ENCODE measurements at regions not wholly inside any gene's neighbourhood (a gene's known extent, or its start where the extent isn't known, plus 50 kb on each side); places are given as distances from the start of the nearest gene placed in this dataset.

DNA sequence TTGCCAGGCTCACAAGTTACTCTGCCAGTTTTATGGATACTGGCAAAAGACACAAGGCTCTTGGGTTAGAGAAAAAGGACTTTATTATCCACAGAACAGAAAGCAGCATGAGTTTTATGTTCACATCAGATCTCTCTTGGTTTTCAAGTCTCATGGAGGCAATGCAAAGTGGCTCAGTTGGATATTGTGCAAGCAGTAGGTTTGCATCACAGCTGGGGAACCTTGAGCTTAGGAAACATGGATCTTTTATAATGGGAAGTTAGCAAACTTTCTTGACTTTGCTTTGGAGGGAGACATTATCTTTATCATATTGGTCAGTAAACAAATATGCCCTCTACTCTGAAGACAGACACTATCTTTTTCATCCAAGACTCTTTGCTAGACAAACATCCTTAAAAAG, 109.2 kb upstream of the GRPR start:
- Mint-ChIP-seq H3K27ac (no peak overlapping the region), H3K4me1 (no peaks in the 10 kb centered on the region), H3K36me3 (no peaks in the 10 kb centered on the region), H3K4me3 (no peak overlapping the region), H3K27me3 (no peaks in the 10 kb centered on the region), H3K9me3 (no peaks in the 10 kb centered on the region)
- no peak for ATAC-seq (ENCODE audit: low read depth)
- no peak for DNase-seq (ENCODE audit: low spot score in 2 of 2)

DNA sequence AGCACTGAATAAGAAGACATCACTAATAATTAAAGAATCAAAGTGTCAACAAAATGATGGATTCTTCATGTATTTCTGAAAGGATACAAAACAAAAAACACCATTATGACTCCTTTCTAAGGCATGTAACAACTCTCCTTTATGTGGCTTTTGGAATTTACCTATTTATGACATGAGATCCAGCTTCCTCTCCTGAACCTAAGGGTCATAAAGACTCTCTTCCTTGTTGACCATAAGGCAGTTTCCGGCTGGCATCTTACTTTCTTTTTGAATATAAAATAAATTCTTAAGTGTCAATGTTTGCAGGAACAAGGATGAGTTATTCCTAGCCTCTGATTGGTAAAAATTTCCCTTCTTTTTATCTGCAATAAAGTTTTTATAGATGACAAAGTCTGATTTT, 111.1 kb upstream of the GRPR start:
- Mint-ChIP-seq H3K27ac (no peak overlapping the region), H3K4me1 (no peaks in the 10 kb centered on the region), H3K27me3 (no peaks in the 10 kb centered on the region), H3K36me3 (no peaks in the 10 kb centered on the region), H3K9me3 (no peaks in the 10 kb centered on the region), H3K4me3 (no peak overlapping the region)
- no peak for DNase-seq (ENCODE audit: low spot score in 2 of 2)
- no peak for ATAC-seq (ENCODE audit: low read depth)

DNA sequence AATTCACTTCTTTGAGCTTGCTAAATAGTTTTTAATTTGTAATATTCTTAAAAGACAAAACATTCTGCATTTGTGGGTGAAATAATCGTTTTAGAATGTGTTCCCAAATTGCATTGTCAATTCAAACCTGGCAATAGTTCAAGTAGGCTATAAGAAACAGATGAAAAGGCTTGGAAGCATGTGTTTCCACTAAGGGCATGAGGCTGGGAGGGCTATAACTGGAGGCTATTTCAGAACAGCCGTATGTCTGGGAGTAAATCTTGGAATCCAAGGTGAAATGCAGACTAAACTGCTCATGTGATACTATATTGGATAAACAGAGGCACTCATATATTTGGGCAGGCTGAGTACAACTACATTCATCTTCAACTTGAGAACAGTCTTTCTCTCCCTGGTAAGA, 117.4 kb upstream of the GRPR start:
- Mint-ChIP-seq H3K36me3 (no peaks in the 10 kb centered on the region), H3K4me1 (no peaks in the 10 kb centered on the region), H3K27me3 (no peaks in the 10 kb centered on the region), H3K4me3 (no peak overlapping the region), H3K9me3 (no peaks in the 10 kb centered on the region), H3K27ac (no peak overlapping the region)
- ATAC-seq (ENCODE audit: low read depth) (no peak), DNase-seq (ENCODE audit: low spot score in 2 of 2) (no peak)

DNA sequence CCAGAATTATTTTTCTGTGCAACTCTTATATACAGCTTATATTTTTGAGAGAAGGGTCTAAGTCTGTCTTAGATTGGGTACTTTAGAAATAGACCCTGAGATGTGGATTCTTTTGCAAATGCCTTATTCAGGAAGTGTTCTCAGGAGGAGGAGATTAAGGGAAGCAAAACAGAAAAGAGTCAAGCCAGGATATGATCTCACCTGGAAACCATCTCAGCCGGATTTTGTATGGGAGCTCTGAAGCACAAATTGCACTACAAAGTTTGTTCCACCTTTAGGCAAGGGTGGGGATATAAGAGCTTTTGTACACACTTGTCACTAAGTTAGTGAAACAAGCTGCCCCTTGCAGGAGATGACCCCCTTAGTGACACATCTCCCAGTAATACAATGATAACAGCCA, 121.2 kb upstream of the GRPR start:
- DNase-seq (ENCODE audit: low spot score in 2 of 2) (no peak), ATAC-seq (ENCODE audit: low read depth) (no peak)

DNA sequence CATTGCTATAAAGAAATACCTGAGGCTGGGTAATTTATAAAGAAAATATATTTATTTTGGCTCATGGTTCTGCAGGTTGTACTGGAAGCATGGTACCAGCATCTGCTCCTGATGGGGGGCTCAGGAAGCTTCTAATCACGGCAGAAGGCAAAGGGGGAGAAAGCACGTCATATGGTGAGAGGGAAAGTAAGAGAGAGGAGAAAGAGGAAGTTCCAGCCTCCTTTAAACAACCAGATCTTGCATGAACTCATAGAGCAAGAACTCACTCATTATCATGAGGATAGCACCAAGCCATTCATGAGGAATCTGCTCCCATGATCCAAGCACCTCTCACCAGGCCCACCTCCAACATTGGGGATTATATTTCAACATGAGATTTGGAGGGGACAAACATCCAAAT, 125.0 kb upstream of the GRPR start:
- Mint-ChIP-seq H3K9me3 (no peaks in the 10 kb centered on the region), H3K4me1 (peaks cover 6% of the 10 kb centered on the region), H3K27me3 (no peaks in the 10 kb centered on the region), H3K36me3 (no peaks in the 10 kb centered on the region), H3K27ac (no peak overlapping the region), H3K4me3 (peak overlapping the region; percentile 50)
- ATAC-seq (ENCODE audit: low read depth) = peak; percentile 53
- no peak for DNase-seq (ENCODE audit: low spot score in 2 of 2)

More for the DNA sequence above, 121.2 kb upstream of the GRPR start:
- Mint-ChIP-seq H3K4me3 (no peak overlapping the region), H3K27ac (no peak overlapping the region), H3K36me3 (no peaks in the 10 kb centered on the region), H3K4me1 (peaks cover 6% of the 10 kb centered on the region), H3K27me3 (no peaks in the 10 kb centered on the region), H3K9me3 (no peaks in the 10 kb centered on the region)

DNA sequence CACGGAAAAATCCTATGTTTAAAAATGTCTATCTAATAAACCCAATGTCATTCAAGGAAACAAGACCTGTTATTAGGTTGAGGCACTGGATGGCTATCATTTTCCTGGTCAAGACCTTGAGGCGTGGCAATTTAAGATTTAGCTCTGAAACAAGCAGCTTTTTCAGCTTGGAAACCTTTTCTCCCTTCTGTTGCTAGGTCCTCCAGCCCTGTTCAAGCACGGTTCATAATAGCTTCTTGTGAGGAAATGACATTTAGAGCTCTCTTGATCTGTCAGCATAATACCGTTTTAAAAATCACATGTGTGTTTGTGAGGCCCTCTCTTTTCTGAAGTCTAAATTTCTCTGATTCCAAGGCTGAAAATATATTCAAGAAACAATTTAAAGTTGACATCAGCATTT, 133.6 kb upstream of the GRPR start:
- peaks cover 14% of the 10 kb centered on the region for H3K4me1 Mint-ChIP-seq
- peaks cover 2% of the 10 kb centered on the region for H3K36me3 Mint-ChIP-seq
- H3K27ac Mint-ChIP-seq = no peak overlapping the region
- no peaks in the 10 kb centered on the region for H3K9me3 Mint-ChIP-seq
- no peaks in the 10 kb centered on the region for H3K27me3 Mint-ChIP-seq
- ATAC-seq (ENCODE audit: low read depth) (no peak), DNase-seq (ENCODE audit: low spot score in 2 of 2) (no peak)
- H3K4me3 Mint-ChIP-seq = no peak overlapping the region

DNA sequence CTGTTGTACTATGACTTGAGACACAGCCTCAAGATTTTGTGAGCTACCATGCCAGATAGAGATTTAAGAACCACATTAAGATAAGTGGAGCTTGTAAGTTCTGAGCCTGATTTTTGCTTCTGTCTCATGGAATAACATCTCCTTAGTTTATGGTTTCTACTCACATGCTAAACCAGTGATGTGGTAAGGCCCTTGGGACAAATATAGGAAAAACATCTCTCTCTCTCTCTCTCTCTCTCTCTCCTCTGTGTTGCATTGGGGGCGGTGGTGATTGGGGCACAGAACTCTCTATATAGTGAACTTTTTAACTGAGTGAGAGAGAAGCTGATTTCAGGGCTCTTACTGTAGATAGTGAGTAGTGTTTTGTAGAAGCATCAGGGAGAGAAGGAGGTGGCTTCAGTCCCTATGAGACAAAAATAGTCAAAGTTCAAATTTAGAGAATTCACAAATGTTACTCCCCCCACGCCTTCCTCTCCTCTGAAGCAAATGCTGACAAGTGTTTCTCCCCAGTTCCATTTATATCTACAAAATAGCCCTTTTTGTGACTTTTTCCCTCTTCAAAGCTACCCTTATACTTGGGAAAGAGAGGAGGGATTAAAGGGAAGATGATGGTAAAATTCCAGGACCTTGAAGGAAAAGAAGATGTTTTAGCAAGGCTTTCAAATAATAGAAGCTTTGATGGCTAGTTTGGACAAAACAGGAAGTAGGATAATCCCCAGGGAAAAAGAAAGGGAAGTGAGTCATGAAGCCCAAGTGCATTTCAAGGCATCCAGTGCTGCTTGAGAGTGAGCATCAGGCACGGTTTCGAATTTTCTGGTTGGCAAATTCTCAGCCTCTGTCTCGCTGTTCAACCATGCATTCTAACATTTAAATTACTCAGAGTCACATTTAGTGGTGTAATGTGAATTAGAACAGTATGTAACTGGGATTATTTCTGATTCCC, 134.3 kb upstream of the AP1S2 start:
- no peaks in the 10 kb centered on the region for H3K27me3 Mint-ChIP-seq
- peak; percentile 46 for ATAC-seq (ENCODE audit: low read depth)

DNA sequence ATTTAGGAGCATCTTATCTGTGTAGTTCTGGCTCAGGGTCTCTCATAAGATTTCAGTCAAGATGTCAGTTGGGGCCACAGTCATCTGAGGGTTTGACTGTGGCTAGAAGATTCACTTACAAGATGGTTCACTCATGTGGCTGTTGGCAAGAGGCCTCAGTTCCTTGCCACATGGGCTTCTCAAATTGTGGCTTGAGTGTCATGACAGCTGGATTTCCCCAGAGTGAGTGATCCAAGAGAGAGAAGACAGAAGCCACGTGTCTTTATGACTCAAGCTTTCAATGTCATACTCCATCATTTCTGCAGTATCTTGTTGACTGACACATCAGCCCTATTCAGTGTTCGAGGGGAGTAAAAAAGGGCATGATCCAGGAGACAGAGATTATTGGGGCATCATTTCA, 131.3 kb upstream of the AP1S2 start:
- Mint-ChIP-seq H3K36me3 (peaks cover 2% of the 10 kb centered on the region), H3K27ac (peak overlapping the region; percentile 17), H3K4me3 (no peak overlapping the region), H3K4me1 (peaks cover 14% of the 10 kb centered on the region), H3K9me3 (no peaks in the 10 kb centered on the region), H3K27me3 (no peaks in the 10 kb centered on the region)
- ATAC-seq (ENCODE audit: low read depth) = no peak
- DNase-seq (ENCODE audit: low spot score in 2 of 2) = no peak

More for the DNA sequence above, 134.3 kb upstream of the AP1S2 start:
- Mint-ChIP-seq H3K27ac (peak overlapping the region; percentile 67), H3K4me3 (no peak overlapping the region), H3K4me1 (peaks cover 14% of the 10 kb centered on the region), H3K9me3 (no peaks in the 10 kb centered on the region), H3K36me3 (peaks cover 2% of the 10 kb centered on the region)
- DNase-seq (ENCODE audit: low spot score in 2 of 2) = no peak

DNA sequence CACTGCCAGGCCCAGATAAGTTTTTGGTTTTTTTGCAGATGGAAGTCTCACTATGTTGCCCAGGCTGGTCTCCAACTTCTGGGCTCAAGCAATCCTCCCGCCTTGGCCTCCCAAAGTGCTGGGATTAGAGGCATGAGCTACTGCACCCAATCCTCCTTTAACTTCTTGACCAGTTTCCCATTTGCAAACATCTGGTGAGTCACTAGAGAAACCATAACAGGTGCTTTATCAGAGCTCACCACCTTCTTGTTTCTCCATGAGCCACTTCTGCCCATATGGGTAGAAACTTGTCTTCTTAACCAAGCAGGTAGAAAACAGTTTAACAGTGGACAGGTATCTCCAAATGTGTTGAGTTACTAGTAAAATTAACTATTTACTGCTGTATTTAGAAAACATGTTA, 128.4 kb upstream of the AP1S2 start:
- no peaks in the 10 kb centered on the region for H3K27me3 Mint-ChIP-seq
- H3K4me1 Mint-ChIP-seq = peaks cover 3% of the 10 kb centered on the region
- no peaks in the 10 kb centered on the region for H3K9me3 Mint-ChIP-seq
- no peak overlapping the region for H3K27ac Mint-ChIP-seq
- ATAC-seq (ENCODE audit: low read depth) = no peak
- no peak for DNase-seq (ENCODE audit: low spot score in 2 of 2)
- no peak overlapping the region for H3K4me3 Mint-ChIP-seq
- peaks cover 2% of the 10 kb centered on the region for H3K36me3 Mint-ChIP-seq

DNA sequence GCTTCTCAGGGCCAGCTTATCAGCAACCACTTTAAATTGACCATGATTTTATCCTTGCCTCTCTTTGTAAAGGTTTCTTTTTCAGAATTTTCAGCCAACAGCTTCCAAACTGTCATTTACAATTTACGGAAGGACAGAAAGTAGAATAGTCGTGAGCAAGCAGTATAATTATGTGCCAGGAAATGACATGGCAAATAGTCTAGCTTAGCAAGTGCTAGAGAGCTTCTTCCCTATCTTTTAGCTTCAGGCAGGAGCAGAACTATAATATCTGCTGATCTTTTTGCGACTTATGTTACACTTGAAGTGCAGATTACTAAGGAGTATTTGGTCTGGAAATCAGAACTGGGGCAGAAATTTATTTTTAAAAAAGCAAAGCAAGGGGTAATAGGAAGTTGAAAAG, 123.0 kb upstream of the AP1S2 start:
- no peak overlapping the region for H3K4me3 Mint-ChIP-seq
- H3K27me3 Mint-ChIP-seq = no peaks in the 10 kb centered on the region
- no peak for ATAC-seq (ENCODE audit: low read depth)
- H3K9me3 Mint-ChIP-seq = no peaks in the 10 kb centered on the region
- no peak for DNase-seq (ENCODE audit: low spot score in 2 of 2)
- no peak overlapping the region for H3K27ac Mint-ChIP-seq
- H3K4me1 Mint-ChIP-seq = peaks cover 15% of the 10 kb centered on the region
- H3K36me3 Mint-ChIP-seq = no peaks in the 10 kb centered on the region

DNA sequence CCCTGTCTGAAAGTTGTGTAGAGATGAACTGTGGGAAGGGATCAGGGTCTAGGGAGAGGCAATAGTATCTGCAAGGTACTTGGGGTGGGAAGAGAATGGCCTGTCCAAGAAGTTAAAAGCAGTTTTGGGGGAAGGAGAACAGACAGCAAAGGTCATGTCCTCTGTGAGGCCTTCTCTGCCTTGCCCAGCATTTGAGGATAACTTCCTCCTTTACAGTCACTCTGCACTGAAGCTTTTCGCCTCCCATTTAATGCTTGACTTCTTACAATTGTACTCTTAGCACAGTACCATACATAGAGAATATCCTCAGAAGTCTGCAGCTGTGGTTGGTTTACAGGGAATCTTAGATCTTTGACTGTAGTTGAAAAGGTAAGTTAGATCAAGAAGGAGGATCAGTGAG, 121.8 kb upstream of the AP1S2 start:
- H3K4me1 Mint-ChIP-seq = peaks cover 15% of the 10 kb centered on the region
- no peaks in the 10 kb centered on the region for H3K9me3 Mint-ChIP-seq
- no peak overlapping the region for H3K4me3 Mint-ChIP-seq
- H3K36me3 Mint-ChIP-seq = no peaks in the 10 kb centered on the region
- ATAC-seq (ENCODE audit: low read depth) (no peak), DNase-seq (ENCODE audit: low spot score in 2 of 2) (no peak)
- no peaks in the 10 kb centered on the region for H3K27me3 Mint-ChIP-seq
- no peak overlapping the region for H3K27ac Mint-ChIP-seq

DNA sequence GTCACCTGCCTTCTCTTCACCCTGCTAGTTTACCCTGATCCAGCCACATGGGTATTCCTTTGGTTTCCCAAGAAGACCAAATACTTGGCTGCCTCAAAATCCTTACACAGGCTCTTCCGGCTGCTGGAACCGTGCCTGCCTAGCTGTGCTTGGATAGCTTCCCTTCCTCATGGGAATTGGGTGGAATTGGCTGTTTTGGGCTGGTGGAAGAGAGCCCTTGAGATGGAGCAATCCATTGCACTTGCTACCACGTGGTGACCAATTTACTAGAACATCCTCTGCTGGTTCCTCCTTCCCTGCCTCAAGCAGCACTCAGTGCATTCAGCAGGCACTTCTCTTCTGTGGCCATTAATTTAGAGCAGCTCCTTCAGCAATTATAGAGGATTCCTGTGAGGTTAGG, 119.3 kb upstream of the AP1S2 start:
- Mint-ChIP-seq H3K36me3 (no peaks in the 10 kb centered on the region), H3K9me3 (no peaks in the 10 kb centered on the region), H3K4me1 (peaks cover 15% of the 10 kb centered on the region), H3K27me3 (no peaks in the 10 kb centered on the region), H3K4me3 (no peak overlapping the region), H3K27ac (no peak overlapping the region)
- DNase-seq (ENCODE audit: low spot score in 2 of 2) = no peak
- ATAC-seq (ENCODE audit: low read depth) = no peak

DNA sequence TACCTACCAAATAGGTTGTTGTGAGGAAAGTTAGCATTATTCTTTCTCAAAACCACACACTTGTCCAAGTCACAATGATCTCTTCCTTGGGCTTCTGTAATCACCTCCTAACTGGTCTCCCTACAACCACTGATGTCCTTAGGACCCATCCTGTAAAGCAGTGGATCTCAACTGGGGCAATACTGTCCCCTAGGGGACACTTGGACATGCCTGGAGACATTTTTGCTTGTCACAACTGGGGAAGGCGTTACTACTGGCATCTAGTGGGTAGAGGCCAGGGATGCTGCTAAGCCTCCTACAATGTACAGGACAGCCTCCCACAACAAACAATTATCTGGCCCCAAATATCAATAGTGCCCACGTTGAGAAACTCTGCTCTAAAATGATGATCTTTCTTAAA, 118.7 kb upstream of the AP1S2 start:
- Mint-ChIP-seq H3K27me3 (no peaks in the 10 kb centered on the region), H3K27ac (peak overlapping the region; percentile 77), H3K4me3 (no peak overlapping the region), H3K4me1 (peaks cover 15% of the 10 kb centered on the region), H3K9me3 (no peaks in the 10 kb centered on the region), H3K36me3 (no peaks in the 10 kb centered on the region)
- peak; percentile 82 for ATAC-seq (ENCODE audit: low read depth)
- peak in 1 of 2 donors; percentile 3 for DNase-seq (ENCODE audit: low spot score in 2 of 2)

DNA sequence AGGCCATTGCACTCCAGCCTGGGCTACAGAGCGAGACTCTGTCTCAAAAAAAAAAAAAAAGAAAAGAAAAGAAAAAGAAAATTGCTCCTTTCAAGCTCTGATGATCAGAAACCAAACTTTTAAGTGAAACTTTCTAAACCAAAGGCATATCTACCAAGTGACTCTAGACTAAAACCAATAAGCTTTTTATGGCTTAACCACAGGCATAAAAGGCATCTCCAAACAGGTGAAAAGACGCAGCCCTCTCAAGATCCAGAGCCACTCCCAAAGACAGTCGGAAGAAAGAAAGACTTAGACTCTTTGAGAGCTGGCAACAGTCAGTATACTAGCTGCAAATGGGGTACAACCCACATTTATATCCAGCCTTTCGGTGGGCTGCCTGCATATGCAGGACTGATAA, 117.1 kb upstream of the AP1S2 start:
- no peak overlapping the region for H3K27ac Mint-ChIP-seq

DNA sequence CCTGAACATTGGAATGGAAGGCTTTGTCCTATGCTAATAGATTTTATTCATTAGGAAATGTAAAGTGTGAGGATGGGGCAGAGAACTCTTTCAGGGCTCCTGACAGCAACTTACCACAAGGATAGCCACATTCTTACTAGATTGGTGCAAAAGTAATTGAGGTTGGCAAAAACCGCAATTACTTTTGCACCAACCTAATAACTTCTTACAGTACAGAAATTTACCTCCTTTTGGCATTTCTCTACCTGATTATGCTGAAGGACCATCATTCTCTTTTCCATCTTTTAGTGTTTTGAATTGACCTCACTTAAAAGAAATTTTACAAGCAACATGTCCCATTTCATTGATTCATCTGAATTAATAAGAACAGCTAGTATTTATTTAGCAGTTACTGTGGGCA, 109.2 kb upstream of the AP1S2 start:
- no peak for ATAC-seq (ENCODE audit: low read depth)
- H3K36me3 Mint-ChIP-seq = no peaks in the 10 kb centered on the region
- no peaks in the 10 kb centered on the region for H3K27me3 Mint-ChIP-seq

More for the DNA sequence above, 117.1 kb upstream of the AP1S2 start:
- Mint-ChIP-seq H3K36me3 (no peaks in the 10 kb centered on the region), H3K4me3 (no peak overlapping the region), H3K9me3 (no peaks in the 10 kb centered on the region), H3K4me1 (peaks cover 13% of the 10 kb centered on the region), H3K27me3 (no peaks in the 10 kb centered on the region)
- no peak for ATAC-seq (ENCODE audit: low read depth)
- no peak for DNase-seq (ENCODE audit: low spot score in 2 of 2)

More for the DNA sequence above, 109.2 kb upstream of the AP1S2 start:
- no peak for DNase-seq (ENCODE audit: low spot score in 2 of 2)
- Mint-ChIP-seq H3K4me3 (no peak overlapping the region), H3K9me3 (no peaks in the 10 kb centered on the region), H3K27ac (no peak overlapping the region), H3K4me1 (no peaks in the 10 kb centered on the region)
